WTC11 (cell line): ENCODE measurements at regions not wholly inside any gene's neighbourhood (a gene's known extent, or its start where the extent isn't known, plus 50 kb on each side); places are given as distances from the start of the nearest gene placed in this dataset.

Experiments
- ATAC-seq: fragments of 200-7000 bp; cut with Tn5 transposase; 2 replicates; pipeline ENCODE4 v1.10.0; 2021; ENCODE audit warnings: mild to moderate bottlenecking, moderate library complexity
- CTCF ChIA-PET: fragments of 300-600 bp; sonication (Branson Sonifier 250); formaldehyde crosslinking; loops from one replicate; lab custom pipeline; 2021; ENCODE audit warnings: antibody characterized with exemption; lab: Charles Lee
- POLR2A ChIA-PET: fragments of 350-600 bp; sonication (Branson Sonifier 250); formaldehyde crosslinking; loops from one replicate; lab custom pipeline; 2021; ENCODE audit warnings: antibody characterized with exemption; lab: Charles Lee
- DNase-seq: peaks from one replicate; pipeline ENCODE4 v3.0.0; 2021; ENCODE audit warnings: low spot score
- H3K27ac Mint-ChIP-seq: 2 replicates; pipeline ENCODE4 v1.8.0; 2021; ENCODE audit warnings: mixed read lengths
- H3K27me3 Mint-ChIP-seq: 2 replicates; pipeline ENCODE4 v1.8.0; 2021; ENCODE audit warnings: low read depth, mild to moderate bottlenecking, moderate library complexity, mixed read lengths
- H3K36me3 Mint-ChIP-seq: 2 replicates; pipeline ENCODE4 v1.8.0; 2021; ENCODE audit warnings: mixed read lengths
- H3K4me1 Mint-ChIP-seq: 2 replicates; pipeline ENCODE4 v1.8.0; 2022; ENCODE audit warnings: mixed read lengths
- H3K4me3 Mint-ChIP-seq: 2 replicates; pipeline ENCODE4 v1.8.0; 2021; ENCODE audit warnings: mild to moderate bottlenecking, moderate library complexity, mixed read lengths
- H3K9me3 Mint-ChIP-seq: 2 replicates; pipeline ENCODE4 v1.8.0; 2021; ENCODE audit warnings: mixed read lengths
- ESRRA ChIP-seq: sonication (generic); formaldehyde crosslinking; IDR thresholded peaks from 2 replicates; pipeline ENCODE4 v1.8.1; 2022; ENCODE audit warnings: mild to moderate bottlenecking, missing genetic modification reagents, borderline replicate concordance
- GABPB1 ChIP-seq: sonication (generic); formaldehyde crosslinking; IDR thresholded peaks from 2 replicates; pipeline ENCODE4 v1.8.1; 2023; ENCODE audit warnings: mild to moderate bottlenecking, missing genetic modification reagents
- JUN ChIP-seq: sonication (generic); formaldehyde crosslinking; IDR thresholded peaks from 2 replicates; pipeline ENCODE4 v1.8.0; 2023; ENCODE audit warnings: mild to moderate bottlenecking, missing genetic modification reagents
- KAT7 ChIP-seq: sonication (generic); formaldehyde crosslinking; IDR thresholded peaks from 2 replicates; pipeline ENCODE4 v1.8.1; 2023; ENCODE audit warnings: missing genetic modification reagents, mild to moderate bottlenecking, borderline replicate concordance
- MXD4 ChIP-seq: fragments of 250-450 bp; sonication (Bioruptor Pico); IDR thresholded peaks from 2 replicates; pipeline ENCODE4 v1.8.0; 2021; ENCODE audit warnings: mild to moderate bottlenecking, moderate library complexity, borderline replicate concordance
- NR3C1 ChIP-seq: sonication (generic); formaldehyde crosslinking; conservative IDR thresholded peaks from 2 replicates; pipeline ENCODE4 v1.8.1; 2023; ENCODE audit warnings: low read depth, mild to moderate bottlenecking, missing genetic modification reagents
- RELA ChIP-seq: sonication (generic); formaldehyde crosslinking; IDR thresholded peaks from 2 replicates; pipeline ENCODE4 v1.8.1; 2022; ENCODE audit warnings: missing genetic modification reagents, mild to moderate bottlenecking, borderline replicate concordance
- SOX15 ChIP-seq: fragments of 250-450 bp; sonication (Bioruptor Pico); IDR thresholded peaks from 2 replicates; pipeline ENCODE4 v1.9.0; 2021; ENCODE audit warnings: mild to moderate bottlenecking
- TEAD4 ChIP-seq: sonication (generic); formaldehyde crosslinking; IDR thresholded peaks from 2 replicates; pipeline ENCODE4 v1.8.0; 2022; ENCODE audit warnings: mild to moderate bottlenecking, missing genetic modification reagents
- ZBTB21 ChIP-seq: sonication (generic); formaldehyde crosslinking; IDR thresholded peaks from 2 replicates; pipeline ENCODE4 v1.8.1; 2023; ENCODE audit warnings: mild to moderate bottlenecking, missing genetic modification reagents, borderline replicate concordance
- ZNF138 ChIP-seq: sonication (generic); formaldehyde crosslinking; conservative IDR thresholded peaks from 2 replicates; pipeline ENCODE4 v1.8.1; 2022; ENCODE audit warnings: mild to moderate bottlenecking, moderate library complexity, missing genetic modification reagents
- ZNF232 ChIP-seq: sonication (generic); formaldehyde crosslinking; IDR thresholded peaks from 2 replicates; pipeline ENCODE4 v1.8.0; 2022; ENCODE audit warnings: mild to moderate bottlenecking, missing genetic modification reagents
- ZNF263 ChIP-seq: sonication (generic); formaldehyde crosslinking; IDR thresholded peaks from 2 replicates; pipeline ENCODE4 v1.8.1; 2022; ENCODE audit warnings: low read depth, mild to moderate bottlenecking, moderate library complexity, missing genetic modification reagents
- ZNF423 ChIP-seq: fragments of 250-450 bp; sonication (Bioruptor Pico); IDR thresholded peaks from 2 replicates; pipeline ENCODE4 v2.1.2; 2022; ENCODE audit warnings: mild to moderate bottlenecking, moderate library complexity
- TF ChIP-seq, protein P1 (sequence below): sonication (generic); formaldehyde crosslinking; IDR thresholded peaks from 2 replicates; pipeline ENCODE4 v1.8.1; 2022; ENCODE audit warnings: low read depth, missing genetic modification reagents, borderline replicate concordance
- TF ChIP-seq, protein P2 (sequence below): sonication (generic); formaldehyde crosslinking; IDR thresholded peaks from 2 replicates; pipeline ENCODE4 v1.8.0; 2023; ENCODE audit warnings: mild to moderate bottlenecking, missing genetic modification reagents
- TF ChIP-seq, protein P3 (sequence below): sonication (generic); formaldehyde crosslinking; IDR thresholded peaks from 2 replicates; pipeline ENCODE4 v1.8.1; 2022; ENCODE audit warnings: low read depth, mild to moderate bottlenecking, moderate library complexity, missing genetic modification reagents, borderline replicate concordance
- TF ChIP-seq, protein P4 (sequence below): fragments of 250-450 bp; sonication (Bioruptor Pico); IDR thresholded peaks from 2 replicates; pipeline ENCODE4 v1.9.0; 2021; ENCODE audit warnings: mild to moderate bottlenecking
- TF ChIP-seq, protein P5 (sequence below): sonication (generic); formaldehyde crosslinking; IDR thresholded peaks from 2 replicates; pipeline ENCODE4 v1.8.1; 2023; ENCODE audit warnings: mild to moderate bottlenecking, moderate library complexity, missing genetic modification reagents
- TF ChIP-seq, protein P6 (sequence below): fragments of 250-450 bp; sonication (Bioruptor Pico); IDR thresholded peaks from 2 replicates; pipeline ENCODE4 v2.1.2; 2022; ENCODE audit warnings: mild to moderate bottlenecking, moderate library complexity
- TF ChIP-seq, protein P7 (sequence below): sonication (generic); formaldehyde crosslinking; IDR thresholded peaks from 2 replicates; pipeline ENCODE4 v1.8.1; 2023; ENCODE audit warnings: mild to moderate bottlenecking, missing genetic modification reagents

DNA sequence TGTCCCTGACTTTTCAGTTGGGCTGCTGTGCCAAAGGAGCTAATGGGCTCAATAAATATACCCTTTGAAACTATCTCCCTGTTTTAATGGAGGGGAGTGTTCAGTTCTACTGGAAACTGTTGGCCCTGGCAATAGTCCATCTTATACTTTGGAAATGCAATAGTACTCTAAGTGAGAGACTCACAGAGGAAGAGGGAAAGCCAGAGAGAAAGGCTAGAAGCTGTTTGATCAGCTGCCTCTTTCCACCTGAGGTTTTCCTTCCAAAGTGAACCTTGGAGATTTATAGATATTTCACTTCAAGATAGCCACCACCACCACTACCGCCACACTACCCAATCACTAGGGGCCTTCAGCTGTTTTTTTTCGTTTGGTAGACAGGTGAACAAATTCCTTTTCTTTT is 93.6 kb upstream of the CCDC91 start:
- H3K9me3 Mint-ChIP-seq: no peaks in the 10 kb centered on the region
- ATAC-seq: no peak
- TF ChIP-seq, protein P1, sequence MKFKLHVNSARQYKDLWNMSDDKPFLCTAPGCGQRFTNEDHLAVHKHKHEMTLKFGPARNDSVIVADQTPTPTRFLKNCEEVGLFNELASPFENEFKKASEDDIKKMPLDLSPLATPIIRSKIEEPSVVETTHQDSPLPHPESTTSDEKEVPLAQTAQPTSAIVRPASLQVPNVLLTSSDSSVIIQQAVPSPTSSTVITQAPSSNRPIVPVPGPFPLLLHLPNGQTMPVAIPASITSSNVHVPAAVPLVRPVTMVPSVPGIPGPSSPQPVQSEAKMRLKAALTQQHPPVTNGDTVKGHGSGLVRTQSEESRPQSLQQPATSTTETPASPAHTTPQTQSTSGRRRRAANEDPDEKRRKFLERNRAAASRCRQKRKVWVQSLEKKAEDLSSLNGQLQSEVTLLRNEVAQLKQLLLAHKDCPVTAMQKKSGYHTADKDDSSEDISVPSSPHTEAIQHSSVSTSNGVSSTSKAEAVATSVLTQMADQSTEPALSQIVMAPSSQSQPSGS: no peak
- TF ChIP-seq, protein P2, sequence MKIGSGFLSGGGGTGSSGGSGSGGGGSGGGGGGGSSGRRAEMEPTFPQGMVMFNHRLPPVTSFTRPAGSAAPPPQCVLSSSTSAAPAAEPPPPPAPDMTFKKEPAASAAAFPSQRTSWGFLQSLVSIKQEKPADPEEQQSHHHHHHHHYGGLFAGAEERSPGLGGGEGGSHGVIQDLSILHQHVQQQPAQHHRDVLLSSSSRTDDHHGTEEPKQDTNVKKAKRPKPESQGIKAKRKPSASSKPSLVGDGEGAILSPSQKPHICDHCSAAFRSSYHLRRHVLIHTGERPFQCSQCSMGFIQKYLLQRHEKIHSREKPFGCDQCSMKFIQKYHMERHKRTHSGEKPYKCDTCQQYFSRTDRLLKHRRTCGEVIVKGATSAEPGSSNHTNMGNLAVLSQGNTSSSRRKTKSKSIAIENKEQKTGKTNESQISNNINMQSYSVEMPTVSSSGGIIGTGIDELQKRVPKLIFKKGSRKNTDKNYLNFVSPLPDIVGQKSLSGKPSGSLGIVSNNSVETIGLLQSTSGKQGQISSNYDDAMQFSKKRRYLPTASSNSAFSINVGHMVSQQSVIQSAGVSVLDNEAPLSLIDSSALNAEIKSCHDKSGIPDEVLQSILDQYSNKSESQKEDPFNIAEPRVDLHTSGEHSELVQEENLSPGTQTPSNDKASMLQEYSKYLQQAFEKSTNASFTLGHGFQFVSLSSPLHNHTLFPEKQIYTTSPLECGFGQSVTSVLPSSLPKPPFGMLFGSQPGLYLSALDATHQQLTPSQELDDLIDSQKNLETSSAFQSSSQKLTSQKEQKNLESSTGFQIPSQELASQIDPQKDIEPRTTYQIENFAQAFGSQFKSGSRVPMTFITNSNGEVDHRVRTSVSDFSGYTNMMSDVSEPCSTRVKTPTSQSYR (CRISPR knock-in tag): no peak
- no peak for TF ChIP-seq SOX15 (CRISPR knock-in tag)
- no peak for TF ChIP-seq ZNF263 (CRISPR knock-in tag)
- TF ChIP-seq RELA (CRISPR knock-in tag): no peak
- TF ChIP-seq GABPB1 (CRISPR knock-in tag): no peak
- TF ChIP-seq, protein P3, sequence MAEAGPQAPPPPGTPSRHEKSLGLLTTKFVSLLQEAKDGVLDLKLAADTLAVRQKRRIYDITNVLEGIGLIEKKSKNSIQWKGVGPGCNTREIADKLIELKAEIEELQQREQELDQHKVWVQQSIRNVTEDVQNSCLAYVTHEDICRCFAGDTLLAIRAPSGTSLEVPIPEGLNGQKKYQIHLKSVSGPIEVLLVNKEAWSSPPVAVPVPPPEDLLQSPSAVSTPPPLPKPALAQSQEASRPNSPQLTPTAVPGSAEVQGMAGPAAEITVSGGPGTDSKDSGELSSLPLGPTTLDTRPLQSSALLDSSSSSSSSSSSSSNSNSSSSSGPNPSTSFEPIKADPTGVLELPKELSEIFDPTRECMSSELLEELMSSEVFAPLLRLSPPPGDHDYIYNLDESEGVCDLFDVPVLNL (CRISPR knock-in tag): no peak
- TF ChIP-seq, protein P4, sequence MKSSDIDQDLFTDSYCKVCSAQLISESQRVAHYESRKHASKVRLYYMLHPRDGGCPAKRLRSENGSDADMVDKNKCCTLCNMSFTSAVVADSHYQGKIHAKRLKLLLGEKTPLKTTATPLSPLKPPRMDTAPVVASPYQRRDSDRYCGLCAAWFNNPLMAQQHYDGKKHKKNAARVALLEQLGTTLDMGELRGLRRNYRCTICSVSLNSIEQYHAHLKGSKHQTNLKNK (CRISPR knock-in tag): no peak
- TF ChIP-seq ESRRA: no peak
- TF ChIP-seq NR3C1: no peak
- TF ChIP-seq ZBTB21 (CRISPR knock-in tag): no peak
- TF ChIP-seq, all 79 proteins: peak for 0
- POLR2A ChIA-PET: no interaction called here
- no peaks in the 10 kb centered on the region; the same call in 1 of the 2 replicates for H3K27me3 Mint-ChIP-seq
- no peak overlapping the region for H3K4me3 Mint-ChIP-seq
- DNase-seq: no peak
- no peak overlapping the region for H3K27ac Mint-ChIP-seq
- CTCF ChIA-PET: interaction anchor here (1.8 kb wide), 1 partner anchor 13 kb away, joined by 4 read pairs; no protein-coding TSS in a partner anchor
- H3K36me3 Mint-ChIP-seq: no peaks in the 10 kb centered on the region
- no peaks in the 10 kb centered on the region for H3K4me1 Mint-ChIP-seq

DNA sequence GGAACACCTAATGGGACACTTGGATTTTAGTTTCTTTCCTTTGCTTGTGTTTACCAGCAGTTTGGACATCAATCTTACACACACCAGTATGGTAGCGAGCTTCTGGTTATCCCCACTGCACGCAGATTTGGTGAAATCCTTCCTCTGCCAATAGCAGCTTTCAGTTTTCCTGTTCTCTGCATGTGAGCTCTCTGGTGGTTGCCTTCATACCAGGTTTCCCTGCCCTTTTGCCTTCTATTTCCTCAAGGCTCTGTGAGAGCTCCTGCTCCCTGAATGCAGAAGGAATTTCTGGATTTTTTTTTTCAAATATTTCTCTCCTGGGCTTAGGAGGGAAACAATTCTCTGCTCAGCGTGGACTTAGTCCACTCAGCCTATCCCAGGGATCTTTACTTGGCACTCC is 93.0 kb upstream of the CCDC91 start:
- Mint-ChIP-seq H3K36me3 (no peaks in the 10 kb centered on the region), H3K9me3 (no peaks in the 10 kb centered on the region), H3K27ac (no peak overlapping the region), H3K27me3 (no peaks in the 10 kb centered on the region; the same call in 1 of the 2 replicates), H3K4me3 (no peak overlapping the region), H3K4me1 (no peaks in the 10 kb centered on the region)
- ATAC-seq (no peak), DNase-seq (no peak)
- ChIA-PET CTCF (interaction anchor here (1.8 kb wide), 1 partner anchor 13 kb away, joined by 4 read pairs; no protein-coding TSS in a partner anchor), POLR2A (no interaction called here)
- TF ChIP-seq SOX15 (CRISPR knock-in tag): no peak
- TF ChIP-seq, protein P5, sequence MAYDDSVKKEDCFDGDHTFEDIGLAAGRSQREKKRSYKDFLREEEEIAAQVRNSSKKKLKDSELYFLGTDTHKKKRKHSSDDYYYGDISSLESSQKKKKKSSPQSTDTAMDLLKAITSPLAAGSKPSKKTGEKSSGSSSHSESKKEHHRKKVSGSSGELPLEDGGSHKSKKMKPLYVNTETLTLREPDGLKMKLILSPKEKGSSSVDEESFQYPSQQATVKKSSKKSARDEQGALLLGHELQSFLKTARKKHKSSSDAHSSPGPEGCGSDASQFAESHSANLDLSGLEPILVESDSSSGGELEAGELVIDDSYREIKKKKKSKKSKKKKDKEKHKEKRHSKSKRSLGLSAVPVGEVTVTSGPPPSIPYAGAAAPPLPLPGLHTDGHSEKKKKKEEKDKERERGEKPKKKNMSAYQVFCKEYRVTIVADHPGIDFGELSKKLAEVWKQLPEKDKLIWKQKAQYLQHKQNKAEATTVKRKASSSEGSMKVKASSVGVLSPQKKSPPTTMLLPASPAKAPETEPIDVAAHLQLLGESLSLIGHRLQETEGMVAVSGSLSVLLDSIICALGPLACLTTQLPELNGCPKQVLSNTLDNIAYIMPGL (CRISPR knock-in tag): no peak
- TF ChIP-seq, protein P6, sequence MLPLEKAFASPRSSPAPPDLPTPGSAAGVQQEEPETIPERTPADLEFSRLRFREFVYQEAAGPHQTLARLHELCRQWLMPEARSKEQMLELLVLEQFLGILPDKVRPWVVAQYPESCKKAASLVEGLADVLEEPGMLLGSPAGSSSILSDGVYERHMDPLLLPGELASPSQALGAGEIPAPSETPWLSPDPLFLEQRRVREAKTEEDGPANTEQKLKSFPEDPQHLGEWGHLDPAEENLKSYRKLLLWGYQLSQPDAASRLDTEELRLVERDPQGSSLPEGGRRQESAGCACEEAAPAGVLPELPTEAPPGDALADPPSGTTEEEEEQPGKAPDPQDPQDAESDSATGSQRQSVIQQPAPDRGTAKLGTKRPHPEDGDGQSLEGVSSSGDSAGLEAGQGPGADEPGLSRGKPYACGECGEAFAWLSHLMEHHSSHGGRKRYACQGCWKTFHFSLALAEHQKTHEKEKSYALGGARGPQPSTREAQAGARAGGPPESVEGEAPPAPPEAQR (CRISPR knock-in tag): no peak
- no peak for TF ChIP-seq MXD4
- TF ChIP-seq, protein P7, sequence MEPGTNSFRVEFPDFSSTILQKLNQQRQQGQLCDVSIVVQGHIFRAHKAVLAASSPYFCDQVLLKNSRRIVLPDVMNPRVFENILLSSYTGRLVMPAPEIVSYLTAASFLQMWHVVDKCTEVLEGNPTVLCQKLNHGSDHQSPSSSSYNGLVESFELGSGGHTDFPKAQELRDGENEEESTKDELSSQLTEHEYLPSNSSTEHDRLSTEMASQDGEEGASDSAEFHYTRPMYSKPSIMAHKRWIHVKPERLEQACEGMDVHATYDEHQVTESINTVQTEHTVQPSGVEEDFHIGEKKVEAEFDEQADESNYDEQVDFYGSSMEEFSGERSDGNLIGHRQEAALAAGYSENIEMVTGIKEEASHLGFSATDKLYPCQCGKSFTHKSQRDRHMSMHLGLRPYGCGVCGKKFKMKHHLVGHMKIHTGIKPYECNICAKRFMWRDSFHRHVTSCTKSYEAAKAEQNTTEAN (CRISPR knock-in tag): no peak
- no peak for TF ChIP-seq JUN (CRISPR knock-in tag)
- no peak for TF ChIP-seq ZNF232 (CRISPR knock-in tag)
- no peak for TF ChIP-seq ZNF138
- no peak for TF ChIP-seq KAT7 (CRISPR knock-in tag)
- TF ChIP-seq TEAD4 (CRISPR knock-in tag): no peak
- TF ChIP-seq ZNF423 (CRISPR knock-in tag): no peak
- TF ChIP-seq ZBTB21 (CRISPR knock-in tag): no peak
